HG03521 (cell line): ENCODE measurements at regions not wholly inside any gene's neighbourhood (a gene's known extent, or its start where the extent isn't known, plus 50 kb on each side); places are given as distances from the start of the nearest gene placed in this dataset.

Experiments
- ATAC-seq: cut with Tn5 transposase; IDR thresholded peaks from one replicate; pipeline ENCODE4 v1.9.1; 2021; ENCODE audit warnings: mild to moderate bottlenecking, moderate library complexity; ENCODE audit not compliant: unreplicated experiment

DNA sequence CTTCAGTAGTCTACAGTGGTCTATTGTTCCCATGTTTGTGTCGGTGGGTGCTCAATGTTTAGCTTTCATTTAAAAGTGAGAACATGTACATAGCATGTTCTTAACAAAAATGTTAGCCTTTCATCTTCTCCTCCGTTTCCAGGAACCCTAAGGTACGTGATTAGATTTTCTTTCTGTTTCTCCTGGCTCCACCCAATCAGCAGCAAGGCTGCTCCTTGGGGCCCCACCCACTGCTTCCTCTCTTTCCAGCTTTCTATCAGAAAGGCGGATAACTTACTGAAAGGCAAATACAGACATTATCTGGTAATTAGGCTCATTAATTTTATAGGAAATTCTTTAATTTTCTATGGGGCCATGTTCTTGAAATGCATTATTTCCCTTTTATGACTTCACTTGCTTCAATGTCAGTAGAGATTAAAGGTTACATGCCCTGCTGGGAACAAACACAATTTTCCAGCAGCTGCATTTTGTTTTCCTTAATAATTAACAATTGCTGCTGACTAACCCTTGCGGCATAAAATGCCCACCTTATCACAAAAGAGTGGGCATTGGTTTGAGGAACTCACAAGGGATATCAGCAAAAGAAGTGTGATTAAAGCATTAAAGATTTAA is 324.9 kb upstream of the SNX7 start:
- no peak for ATAC-seq

DNA sequence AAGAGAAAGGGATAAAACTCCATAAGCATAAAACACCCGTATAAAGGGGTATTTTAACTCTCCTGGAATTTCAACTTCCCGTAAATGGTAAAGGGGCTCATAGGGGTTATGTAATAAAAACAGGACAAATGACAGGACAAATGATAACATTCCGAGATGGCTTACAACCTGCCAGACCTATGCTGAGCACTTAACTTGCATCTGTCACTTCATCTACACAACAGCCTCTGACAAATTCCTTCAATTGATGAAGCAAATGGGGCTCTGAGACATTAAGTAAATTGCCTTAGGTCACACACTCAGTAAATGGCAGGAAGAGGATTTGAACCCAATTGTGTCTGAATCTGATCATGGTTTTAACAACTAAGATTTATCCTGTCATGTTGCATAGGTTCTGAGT is 327.6 kb upstream of the SNX7 start:
- no peak for ATAC-seq

DNA sequence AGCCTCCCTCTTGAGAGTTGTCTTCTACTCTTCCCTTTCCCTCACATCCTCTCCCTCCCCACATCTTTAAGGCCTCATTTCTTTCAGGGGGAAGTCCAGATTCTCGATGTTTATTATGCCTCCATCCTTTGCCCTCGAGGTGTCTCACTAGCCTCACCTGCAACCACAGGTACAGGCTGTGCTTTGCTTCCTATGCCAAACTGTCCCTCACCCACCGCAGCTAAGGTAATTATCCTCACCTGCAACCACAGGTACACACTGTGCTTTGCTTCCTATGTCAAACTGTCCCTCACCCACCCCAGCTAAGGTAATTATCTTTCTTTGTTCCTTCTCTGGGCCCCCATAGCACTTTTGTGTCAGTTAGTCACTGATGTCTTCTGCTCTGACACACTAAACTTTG is 328.1 kb upstream of the SNX7 start:
- no peak for ATAC-seq

DNA sequence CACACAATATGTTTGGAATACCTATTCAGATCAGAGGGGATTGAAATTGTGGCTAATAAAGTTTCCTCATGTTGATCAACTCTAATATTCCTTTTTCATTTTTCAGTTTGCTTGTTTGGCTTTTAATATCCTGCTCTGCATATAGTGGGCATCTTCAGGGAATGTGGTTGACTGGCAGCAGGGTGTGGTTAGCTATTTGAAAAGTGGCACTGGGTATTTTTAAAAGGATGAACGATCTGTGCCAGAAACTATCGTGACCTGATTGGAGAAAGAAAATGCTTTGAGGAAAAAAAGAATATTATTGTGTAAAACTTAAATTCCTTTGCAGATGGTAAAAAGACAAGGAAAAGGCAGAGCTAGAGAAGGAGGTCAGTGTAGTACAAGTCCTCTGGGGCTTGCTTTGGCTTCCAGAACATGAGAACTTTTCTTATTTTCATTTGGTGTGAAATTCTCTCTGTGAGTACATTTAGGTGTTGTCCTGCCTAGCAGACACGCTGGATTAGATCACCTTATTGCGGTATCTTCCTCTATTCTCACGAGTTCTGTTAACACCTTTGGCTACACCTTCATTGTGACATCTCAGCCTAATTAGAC is 329.7 kb upstream of the SNX7 start:
- ATAC-seq: no peak

DNA sequence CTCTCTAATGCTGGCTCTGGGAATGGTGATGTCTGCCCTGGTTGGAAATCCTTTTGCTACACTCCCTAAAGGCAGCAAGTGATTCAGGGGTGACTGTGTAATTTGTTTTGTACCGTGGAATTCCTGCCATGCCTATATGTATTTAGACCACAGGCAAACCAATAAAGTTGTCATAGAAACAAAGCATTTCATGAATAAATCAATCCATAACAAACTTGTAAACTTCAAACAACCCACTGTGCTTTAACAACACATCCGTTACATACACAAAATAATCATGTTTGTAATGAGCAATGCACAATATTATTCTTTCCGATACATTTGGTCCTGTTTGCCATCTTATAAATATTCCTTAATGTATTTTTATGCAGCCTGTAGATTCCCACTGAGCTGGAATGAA is 330.3 kb upstream of the SNX7 start:
- ATAC-seq: no peak

DNA sequence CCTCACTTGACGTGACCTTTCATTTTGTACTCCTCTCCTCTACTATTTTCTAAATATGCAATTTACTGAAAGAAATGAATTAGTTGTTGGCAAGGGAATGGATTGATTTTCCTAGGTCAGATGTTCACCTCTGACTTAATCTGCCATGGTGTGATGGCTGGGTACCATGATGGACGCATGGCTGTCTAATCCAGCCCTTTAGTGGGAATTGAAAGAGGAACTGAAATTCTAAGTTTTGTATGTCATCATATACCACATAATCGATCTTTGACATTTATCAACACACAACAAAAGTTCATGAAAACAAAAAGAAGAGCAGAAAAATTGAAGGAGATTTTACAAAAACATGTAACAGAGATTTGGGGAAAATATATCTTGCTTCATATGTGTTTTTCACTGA is 331.3 kb upstream of the SNX7 start:
- ATAC-seq: no peak

DNA sequence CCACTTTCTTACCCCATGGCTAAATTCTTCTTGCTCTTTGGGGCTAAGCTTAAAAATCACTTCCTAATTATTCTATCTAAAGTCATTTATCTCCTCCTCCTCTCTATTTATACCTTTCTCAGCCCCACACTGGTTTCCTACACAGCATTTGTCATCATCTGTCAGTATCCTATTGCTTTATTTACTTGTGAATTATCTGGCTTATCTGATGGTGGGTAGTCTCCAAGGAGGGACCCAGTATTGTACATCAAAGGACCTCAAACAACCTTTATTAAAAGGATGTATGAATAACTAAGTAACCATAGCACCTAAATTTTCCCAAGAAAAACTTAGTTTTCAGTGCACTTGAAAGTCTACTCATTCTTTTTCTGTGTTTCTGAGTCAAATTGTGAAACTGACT is 332.7 kb upstream of the SNX7 start:
- no peak for ATAC-seq

DNA sequence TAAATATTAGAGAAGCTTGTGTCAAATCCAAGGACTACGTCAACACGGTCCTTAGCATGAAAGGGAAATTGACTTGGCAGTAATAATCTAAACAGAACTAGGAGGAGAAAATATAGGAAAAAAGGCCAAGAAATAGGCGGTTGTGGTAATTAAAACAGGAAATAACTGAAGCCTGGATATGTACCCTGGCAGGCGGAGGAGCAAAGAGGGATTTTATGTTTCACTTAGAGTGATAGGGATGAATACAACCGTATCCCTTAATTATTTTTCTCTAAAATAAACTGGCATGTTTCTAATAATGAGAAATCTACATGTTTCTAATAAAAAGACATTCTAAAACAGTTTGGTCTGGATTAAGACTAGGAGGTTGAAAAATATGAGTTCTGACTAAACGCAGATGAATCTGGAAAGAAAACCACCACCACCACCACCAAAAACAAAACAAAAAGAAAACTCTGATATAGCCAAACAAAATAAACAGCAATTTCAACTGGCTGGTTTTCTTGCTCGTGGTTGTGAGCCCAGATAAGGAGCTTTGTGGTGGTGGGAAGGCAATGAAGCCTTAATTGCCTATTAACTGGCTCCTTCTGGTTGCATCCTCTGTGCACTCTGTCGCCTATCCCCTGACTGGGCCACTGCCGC is 334.2 kb upstream of the SNX7 start:
- no peak for ATAC-seq

DNA sequence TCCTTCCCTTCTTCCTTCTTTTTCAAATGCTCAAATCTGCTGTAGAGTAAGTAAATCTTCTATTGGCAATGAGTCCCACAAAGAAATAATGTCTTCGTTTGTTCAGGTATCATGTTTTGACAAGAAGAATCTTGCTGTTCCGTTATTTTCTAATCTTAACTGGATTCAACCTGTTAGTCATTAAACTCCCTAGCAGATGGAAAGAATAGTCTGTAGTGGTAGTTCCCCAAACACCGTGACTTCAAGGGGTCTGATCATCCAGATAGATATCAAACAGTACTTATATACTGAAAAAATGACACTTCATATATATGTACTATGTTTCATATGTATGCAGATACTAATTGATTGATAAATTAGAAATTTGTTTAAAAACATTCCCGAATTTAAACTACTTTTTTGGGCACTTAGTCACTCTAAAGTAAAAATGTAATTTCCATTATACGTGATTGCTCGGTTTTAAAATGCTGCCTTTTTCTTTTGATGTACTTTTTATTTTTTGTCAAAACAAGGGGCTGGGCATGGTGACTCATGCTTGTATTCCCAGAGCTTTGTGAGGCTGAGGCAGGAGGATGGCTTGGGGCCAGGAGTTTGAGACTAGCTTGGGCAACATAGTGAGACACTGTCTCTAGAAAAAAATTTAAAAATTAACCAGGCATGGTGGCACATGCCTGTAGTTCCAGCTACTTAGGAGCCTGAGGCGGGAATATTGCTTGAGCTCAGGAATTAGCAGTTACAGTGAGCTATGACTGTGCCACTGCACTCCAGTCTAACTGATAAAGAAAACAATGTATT is 335.7 kb upstream of the SNX7 start:
- ATAC-seq: no peak

DNA sequence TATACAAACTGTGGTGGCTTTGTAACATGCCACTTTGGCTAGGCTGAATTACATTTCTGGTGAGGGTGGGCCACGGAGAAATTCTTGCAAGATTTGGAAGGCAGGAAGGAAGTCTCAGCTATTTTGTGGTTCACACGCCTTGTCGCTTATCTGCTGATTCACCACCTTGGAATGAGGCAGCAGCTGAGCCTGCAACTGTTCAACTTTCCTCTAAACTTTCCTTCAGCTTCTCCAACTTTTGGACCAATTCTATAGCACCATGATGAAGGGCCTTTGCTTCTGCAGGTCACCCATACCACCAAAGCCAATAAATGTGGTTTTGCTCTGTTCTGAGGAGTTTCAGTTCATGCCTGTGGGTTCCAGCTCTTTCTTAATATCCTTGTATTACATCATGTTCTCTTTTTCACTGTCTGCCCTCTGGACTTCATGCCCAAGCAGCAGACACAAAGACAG is 337.6 kb upstream of the SNX7 start:
- ATAC-seq: no peak

DNA sequence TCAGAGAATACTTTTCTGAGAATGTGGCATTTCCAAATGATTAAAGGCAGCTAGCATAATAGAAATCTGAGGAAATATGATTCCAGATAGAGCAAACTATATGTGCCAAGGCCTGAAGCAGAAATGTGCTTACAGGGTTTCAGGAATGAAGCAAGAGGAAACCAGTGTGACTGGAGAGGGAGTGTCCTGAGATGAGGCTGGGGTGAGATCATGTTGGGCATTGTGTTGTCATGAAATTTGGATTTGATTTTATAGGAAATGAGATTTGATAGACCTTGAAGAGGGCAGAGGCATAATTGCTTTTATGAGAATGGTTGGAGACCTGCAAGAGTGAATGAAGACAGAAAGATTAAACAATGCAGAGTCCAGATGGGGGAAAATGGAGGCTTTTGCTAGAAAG is 338.1 kb upstream of the SNX7 start:
- ATAC-seq: no peak

DNA sequence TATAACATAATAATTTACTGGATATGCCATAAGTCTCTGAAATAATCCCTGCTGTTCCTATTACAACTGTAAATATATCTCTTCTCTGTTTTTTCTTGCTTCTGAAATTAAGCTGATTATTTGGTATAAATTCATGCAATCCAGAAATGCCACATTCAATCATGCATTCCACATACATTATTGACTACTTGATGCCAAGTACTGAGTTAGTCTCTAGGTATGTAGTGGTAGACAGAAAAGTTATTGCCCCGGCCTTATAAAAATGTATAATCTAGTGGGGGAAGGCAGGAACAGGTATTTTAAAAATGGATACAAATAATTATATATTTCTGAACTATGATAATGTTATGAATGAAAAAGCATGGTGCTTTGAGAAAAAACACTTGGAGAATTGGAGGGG is 338.6 kb upstream of the SNX7 start:
- ATAC-seq: no peak

DNA sequence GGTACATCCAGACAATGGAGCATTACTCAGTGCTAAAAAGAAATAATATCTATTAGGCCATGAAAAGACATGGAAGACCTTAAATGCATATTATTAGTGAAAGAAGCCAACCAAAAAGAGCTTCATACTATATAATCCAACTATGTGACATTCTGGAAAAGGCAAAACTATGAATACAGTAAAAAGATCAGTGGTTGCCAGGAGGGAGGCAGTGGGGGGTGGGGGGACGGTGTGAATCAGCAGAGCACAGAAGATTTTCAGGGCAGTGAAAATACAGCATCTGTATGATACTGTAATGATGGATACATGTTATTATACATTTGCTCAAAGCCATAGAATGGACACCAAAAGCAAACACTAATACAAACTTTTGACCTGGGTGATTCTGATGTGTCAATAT is 339.4 kb upstream of the SNX7 start:
- ATAC-seq: no peak

DNA sequence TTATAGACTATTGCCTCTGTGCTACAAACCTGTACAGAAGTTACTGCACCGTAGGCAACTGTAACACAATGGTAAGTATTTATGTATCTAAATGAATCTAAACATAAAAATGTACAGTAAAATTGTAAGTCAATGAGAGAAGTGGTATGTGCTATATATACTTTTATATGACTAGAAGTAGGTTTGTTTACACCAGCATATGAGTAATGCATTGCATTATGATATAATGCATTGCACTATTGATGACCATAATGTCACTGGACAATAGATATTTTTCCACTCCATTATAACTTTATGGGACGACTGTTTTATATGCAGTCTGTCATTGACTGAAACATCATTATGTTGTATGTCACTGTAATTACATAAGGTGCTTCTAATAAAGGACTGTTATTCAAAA is 340.3 kb upstream of the SNX7 start:
- no peak for ATAC-seq

DNA sequence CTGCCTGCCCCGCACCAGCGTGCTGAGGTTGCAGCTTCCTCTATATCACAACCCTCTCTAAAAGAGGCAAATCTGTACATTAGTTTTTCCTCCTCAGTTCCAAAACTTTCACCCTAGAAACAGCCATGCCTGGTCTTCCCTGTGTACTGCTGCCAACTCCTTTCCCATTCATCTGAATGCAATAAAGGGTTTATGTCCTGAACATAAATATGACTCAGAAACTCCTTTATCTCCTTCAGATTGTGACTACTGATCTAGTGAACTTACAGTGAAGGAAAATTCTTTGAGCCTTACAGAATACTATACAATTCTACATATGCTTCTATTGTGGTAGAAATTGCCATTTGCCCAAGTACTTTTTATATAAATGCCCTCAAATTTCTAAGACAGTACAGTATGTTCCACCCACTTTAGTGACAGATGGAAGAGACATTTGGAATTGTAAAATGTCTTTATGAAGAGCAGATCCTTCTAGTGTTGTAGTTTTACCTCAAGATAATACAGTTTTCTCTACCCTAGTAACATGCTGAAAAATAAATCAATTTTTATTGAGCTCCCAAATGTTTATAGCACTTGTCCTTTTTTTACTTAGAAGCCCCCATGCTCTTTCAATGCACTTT is 345.1 kb upstream of the SNX7 start:
- no peak for ATAC-seq

DNA sequence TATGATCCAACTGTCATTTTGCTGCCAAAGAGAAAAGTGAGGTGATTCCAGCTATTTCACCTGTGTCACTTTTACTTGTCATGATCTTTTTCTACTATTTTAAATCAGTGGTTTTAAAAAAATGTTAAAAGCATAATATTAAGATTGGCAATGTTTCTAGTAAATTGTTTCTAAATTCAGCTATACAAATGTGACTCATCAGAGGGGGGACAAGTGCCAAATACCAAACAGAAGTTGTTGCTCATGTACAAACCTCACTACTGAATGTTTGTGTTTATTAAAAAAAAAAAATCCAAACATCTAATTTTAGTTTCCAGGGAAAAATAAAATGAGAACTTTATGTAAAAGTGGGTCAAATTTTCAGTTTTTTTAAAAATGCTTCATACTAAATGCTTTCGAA is 346.2 kb upstream of the SNX7 start:
- no peak for ATAC-seq

DNA sequence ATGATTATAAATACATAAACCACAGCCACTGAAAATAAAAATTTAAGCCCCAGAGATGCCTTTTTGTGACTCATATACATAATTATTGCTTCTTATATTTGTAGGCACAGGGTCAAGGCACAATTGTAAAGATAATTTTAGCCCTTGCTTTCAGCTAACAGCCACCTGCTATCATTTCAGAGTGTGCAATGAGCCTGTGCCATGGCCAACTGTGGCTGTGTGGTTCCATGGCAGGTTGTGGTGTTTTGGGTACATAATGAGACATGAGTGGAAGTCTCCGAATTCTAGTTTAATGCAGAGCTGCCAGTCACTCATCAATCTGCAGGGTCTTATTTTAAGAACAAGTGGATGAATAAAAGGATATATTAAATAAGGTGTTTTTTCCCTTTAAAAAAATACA is 346.9 kb upstream of the SNX7 start:
- ATAC-seq: no peak

DNA sequence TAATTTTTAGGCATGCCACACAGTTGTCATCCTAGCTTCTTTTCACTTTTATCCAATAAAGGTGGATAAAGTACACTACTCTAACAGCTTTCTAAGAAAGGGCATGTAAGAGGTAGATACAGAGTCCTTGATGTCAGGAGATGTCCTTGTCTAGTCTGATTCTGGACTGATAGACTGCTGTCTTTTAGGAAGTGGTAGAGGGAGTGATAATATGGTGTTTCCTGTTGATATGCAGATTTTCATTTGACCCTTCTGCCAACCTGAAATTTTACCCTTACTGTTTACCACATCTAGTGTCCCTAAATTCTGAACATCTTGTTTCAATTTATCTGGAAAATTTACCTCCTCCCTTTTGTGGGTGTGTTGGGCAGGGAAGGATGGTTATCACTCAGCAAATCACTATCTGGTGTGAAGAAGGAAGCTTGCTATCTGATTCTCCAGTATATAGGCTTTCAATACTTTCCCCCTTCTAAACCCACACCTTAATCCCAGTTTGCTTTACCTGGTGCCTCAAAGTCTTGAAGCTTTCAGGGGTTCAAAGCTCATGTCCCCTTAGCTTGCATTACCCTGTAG is 354.9 kb upstream of the SNX7 start:
- ATAC-seq: no peak

DNA sequence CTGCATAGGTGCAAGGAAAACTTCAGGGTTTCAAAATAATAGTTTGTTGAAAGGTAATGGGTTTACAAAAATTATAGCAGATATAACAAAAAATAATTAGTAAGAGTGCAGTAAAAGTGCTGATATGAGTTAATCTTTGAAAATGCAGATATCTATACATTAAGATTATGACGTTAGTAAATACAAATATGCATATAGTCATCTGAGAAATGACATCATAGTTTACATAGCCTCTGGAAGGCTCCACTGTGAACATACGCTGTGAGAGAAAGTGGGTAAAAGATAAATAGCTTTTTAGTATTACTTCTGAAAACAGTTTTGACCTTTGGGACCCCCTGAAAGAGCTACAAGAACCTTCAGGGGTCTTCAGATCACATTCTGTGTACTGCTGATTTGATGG is 356.2 kb upstream of the SNX7 start:
- no peak for ATAC-seq

DNA sequence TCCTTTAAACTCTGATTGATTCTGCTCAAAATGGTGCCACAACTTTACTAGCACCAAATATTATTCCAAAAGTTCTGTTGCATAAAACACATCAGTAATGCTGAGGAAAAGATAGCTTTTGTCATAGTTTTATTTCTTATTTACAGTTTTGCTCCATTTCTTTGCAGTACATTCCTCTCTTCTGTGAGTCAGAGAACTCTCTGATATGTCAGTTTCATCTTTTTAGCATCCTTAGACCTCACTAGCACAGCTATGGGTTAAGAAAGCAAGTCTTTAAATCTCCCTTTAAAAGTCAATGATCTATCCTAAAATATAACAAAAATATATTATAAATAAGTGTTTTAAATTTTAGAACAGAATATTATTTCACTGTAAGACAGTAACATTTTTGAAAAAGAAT is 356.6 kb upstream of the SNX7 start:
- ATAC-seq: no peak

DNA sequence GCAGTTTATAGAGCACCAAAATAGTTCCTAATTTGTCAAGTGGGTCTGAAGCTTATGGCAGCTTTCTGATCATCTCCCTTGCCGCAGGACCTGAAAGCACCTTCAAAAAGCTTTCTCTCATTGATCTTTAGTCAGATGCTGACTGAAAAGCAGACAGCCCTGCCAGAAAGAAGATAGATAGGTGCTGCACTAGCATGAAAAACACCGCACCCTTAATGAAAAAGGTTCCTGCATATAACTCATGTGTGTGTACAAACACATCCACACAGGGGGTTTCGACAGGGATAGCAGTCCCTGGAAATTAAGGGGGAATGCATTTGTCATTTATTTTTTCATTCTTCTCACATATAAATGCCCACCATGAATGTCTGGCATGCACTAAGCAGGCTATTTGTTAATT is 361.7 kb upstream of the SNX7 start:
- ATAC-seq: no peak
